Neural cell (in vitro differentiated cells): ENCODE measurements at regions not wholly inside any gene's neighbourhood (a gene's known extent, or its start where the extent isn't known, plus 50 kb on each side); places are given as distances from the start of the nearest gene placed in this dataset.

Experiments
- CTCF ChIP-seq: fragments of 450-650 bp; IDR thresholded peaks from 2 replicates; pipeline ENCODE4 v1.5.1; 2014; ENCODE audit warnings: antibody characterized with exemption, mild to moderate bottlenecking, moderate library complexity; ENCODE audit not compliant: poor library complexity, severe bottlenecking
- EP300 ChIP-seq: fragments of 450-650 bp; conservative IDR thresholded peaks from 2 replicates; pipeline ENCODE4 v1.6.1; 2014; ENCODE audit warnings: antibody characterized with exemption, mild to moderate bottlenecking, moderate library complexity; ENCODE audit not compliant: poor library complexity, severe bottlenecking
- EZH2 ChIP-seq: fragments of 200-600, 300-800 bp; shearing (Covaris generic), sonication (generic); IDR thresholded peaks from 2 replicates; pipeline ENCODE4 v1.6.1; 2014; ENCODE audit warnings: antibody characterized with exemption, low read length, borderline replicate concordance, mild to moderate bottlenecking; ENCODE audit not compliant: insufficient read depth, poor library complexity, severe bottlenecking
- RAD21 ChIP-seq: fragments of 450-650 bp; conservative IDR thresholded peaks from 2 replicates; pipeline ENCODE4 v1.6.1; 2014; ENCODE audit warnings: antibody characterized with exemption, mild to moderate bottlenecking, moderate library complexity

- TF ChIP-seq EZH2 (no peak), EP300 (no peak), RAD21 (no peak), CTCF (no peak)
Observed at GRCh38 chr5:18652404-18653215, 1018.4 kb downstream of the TAF11L14 start.
